ENCODE measurements at regions not wholly inside any gene's neighbourhood (a gene's known extent, or its start where the extent isn't known, plus 50 kb on each side); places are given as distances from the start of the nearest gene placed in this dataset.
"Not testable (repeated sequence)": the region's sequence is repeated elsewhere in the genome, so short reads cannot be mapped to it uniquely, and the experiment has no call there.

DNA sequence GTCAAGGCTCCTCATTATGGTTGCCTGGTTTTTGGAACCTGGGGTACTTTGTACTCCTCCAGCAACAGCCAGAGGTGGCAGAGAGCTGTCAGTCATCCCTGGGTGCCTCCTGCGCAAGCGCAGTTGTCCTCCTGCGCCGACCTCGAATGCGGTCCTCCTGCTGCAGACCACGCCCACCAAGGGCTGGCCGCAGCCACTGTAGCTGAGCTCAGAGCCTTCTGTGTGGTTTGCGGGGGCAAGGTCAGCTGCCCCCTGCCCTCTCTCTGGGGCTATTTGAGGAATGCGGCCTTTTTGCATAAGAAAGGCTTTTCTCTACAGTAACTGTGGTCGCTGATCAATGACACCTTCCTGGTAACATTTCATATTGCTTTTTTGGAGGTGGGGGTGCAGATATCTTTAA, 131.3 kb upstream of the SNRPN start:
- FAIRE-seq: no peak
- TF ChIP-seq, protein P1, sequence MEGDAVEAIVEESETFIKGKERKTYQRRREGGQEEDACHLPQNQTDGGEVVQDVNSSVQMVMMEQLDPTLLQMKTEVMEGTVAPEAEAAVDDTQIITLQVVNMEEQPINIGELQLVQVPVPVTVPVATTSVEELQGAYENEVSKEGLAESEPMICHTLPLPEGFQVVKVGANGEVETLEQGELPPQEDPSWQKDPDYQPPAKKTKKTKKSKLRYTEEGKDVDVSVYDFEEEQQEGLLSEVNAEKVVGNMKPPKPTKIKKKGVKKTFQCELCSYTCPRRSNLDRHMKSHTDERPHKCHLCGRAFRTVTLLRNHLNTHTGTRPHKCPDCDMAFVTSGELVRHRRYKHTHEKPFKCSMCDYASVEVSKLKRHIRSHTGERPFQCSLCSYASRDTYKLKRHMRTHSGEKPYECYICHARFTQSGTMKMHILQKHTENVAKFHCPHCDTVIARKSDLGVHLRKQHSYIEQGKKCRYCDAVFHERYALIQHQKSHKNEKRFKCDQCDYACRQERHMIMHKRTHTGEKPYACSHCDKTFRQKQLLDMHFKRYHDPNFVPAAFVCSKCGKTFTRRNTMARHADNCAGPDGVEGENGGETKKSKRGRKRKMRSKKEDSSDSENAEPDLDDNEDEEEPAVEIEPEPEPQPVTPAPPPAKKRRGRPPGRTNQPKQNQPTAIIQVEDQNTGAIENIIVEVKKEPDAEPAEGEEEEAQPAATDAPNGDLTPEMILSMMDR (IDR thresholded peaks at IDR 0.05; ENCODE audit: insufficient read depth, missing control alignments): no peak
- no peak for DNase-seq (ENCODE audit: insufficient read length, low spot score)

DNA sequence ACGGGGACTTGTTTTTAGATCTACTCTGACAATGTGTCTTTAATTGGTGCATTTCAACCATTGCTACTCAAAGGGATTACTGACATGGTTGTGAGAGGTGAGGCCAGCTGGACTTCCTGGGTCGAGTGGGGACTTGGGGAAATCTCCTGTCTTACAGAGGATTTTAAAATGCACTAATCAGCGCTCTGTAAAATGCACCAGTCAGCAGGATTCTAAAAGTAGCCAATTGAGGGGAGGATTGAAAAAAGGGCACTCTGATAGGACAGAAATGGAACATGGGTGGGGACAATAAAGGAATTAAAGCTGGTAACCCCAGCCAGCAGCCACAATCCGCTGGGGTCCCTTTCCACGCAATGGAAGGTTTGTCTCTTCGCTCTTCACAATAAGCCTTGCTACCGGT, 122.5 kb upstream of the SNRPN start:
- TF ChIP-seq, protein P1 (IDR thresholded peaks at IDR 0.05; ENCODE audit: insufficient read depth, missing control alignments): no peak
- DNase-seq (ENCODE audit: insufficient read length, low spot score) (no peak), FAIRE-seq (no peak)

DNA sequence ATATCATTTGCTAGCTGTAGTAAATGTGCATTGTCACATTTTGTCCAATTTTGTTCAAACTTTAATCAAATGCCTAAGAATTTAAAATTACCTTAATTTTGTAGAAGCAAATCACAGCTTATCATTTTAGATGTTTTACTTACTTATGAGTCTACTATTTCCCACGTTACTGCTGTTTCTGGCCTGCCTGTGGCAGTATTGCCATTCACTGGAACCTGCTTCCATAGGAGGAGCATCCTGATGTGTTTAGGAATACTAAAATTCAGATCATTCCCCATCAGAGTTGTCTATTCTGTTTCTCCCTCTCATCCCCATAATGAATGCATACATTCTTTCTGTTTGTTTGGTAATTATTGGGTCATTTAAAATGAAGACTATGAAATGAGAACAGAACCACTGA, 119.5 kb upstream of the SNRPN start:
- FAIRE-seq (no peak), DNase-seq (ENCODE audit: insufficient read length, low spot score) (no peak)
- TF ChIP-seq, protein P1 (IDR thresholded peaks at IDR 0.05; ENCODE audit: insufficient read depth, missing control alignments): no peak

DNA sequence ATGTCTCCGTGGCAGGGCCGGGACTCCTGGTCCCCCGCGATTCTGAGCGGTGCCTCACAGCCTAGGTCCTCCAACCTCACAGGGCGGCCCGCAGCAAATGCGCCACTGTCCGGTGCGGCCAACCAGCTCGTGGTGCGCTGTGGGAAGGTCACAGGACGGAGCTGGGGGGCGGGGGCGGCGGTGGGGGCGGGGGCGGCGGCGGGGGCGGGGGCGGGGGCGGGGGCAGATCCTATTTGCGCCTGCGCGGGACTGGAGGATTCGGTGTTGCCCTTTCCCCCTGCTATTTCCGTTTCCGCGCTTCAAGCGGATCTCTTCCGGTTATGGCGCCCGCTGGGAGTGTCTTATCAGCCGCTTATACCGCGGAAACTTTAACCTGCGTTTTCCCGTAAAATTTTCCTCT, 106.7 kb upstream of the SNRPN start:
- FAIRE-seq (no peak), DNase-seq (ENCODE audit: insufficient read length, low spot score) (no peak)
- TF ChIP-seq, protein P1 (IDR thresholded peaks at IDR 0.05; ENCODE audit: insufficient read depth, missing control alignments): no peak

DNA sequence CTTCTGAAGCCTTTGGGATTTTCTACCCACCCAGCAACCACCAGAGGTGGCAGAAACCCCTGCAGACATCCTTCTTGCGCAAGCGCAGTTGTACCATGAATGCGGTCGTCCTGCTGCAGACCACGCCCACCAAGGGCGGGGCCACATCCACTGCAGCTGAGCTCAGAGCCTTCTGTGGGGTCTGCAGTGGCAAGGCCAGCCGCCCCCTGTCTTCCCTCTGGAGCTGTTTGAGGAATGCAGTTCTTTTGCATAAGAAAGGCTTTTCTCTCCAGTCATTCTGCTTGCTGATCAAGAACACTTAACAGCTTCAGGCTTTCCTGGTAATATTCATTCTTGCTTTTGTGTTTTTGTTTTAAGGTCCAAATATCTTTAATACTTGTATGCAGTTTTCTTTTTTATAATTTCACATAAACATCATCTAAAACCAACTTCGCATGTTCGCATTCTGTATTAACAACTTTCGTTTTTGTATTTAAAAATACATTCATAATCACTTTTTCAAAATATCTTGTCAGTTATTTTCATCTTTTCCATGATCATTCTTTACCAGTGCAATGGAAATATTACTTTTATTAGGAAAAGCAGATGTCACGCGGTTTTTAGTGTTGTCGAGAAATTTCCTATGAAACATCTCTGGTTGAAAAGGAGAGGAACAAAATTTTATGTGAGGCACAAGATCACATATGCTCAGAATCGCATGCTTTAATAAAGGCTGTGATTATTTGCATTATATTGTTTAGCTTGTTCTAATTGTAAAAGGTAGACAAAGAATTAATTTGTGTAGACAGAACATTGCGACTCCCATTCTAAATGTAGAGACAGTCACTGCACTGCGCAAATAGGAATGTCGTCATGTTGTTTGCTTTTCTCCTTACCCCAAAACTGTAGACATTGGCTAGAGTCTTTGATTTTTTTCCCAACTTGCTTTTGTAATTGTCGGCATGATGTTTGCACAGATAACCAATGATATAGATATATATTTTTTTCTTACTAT, 98.1 kb upstream of the SNRPN start:
- DNase-seq (ENCODE audit: insufficient read length, low spot score): no peak
- TF ChIP-seq, protein P1 (IDR thresholded peaks at IDR 0.05; ENCODE audit: insufficient read depth, missing control alignments): no peak
- FAIRE-seq: no peak

DNA sequence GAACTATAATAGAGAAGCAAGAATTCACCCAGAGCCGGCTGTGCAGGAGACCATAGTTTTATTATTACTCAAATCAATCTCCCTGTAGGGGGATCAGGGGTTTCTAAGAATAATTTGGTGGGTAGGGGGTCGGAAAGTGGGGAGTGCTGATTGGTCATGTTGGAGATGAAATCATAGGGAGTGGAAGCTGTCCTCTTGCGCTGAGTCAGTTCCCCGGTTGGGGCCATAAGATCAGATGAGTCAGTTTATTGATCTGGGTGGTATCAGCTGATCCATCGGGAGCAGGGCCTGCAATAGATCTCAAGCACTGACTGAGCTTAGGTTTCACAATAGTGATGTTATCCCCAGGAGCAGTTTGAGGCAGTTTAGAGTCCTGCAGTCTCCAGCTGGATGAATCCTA, 97.0 kb upstream of the SNRPN start:
- no peak for DNase-seq (ENCODE audit: insufficient read length, low spot score)
- TF ChIP-seq, protein P1 (IDR thresholded peaks at IDR 0.05; ENCODE audit: insufficient read depth, missing control alignments): no peak
- no peak for FAIRE-seq

DNA sequence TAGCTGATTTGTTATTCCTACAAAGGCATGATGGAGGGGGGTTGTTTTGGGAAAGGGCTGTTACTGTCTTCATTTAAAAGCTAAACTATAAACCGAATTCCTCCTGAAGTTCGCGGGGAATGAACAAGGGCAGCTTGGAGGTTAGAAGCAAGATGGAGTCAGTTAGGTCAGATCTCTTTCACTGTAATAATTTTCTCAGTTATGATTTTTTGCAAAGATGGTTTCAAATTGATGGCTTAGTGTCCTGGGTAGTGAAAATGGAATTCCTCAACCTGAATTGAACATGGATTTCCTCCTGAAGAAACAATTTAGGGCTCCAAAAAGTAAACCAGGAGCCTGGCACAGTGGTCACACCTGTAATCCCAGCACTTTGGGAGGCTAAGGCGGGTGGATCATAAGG, 96.6 kb upstream of the SNRPN start:
- not testable (repeated sequence) for FAIRE-seq

More for the DNA sequence above, 96.6 kb upstream of the SNRPN start:
- not testable (repeated sequence) for DNase-seq (ENCODE audit: insufficient read length, low spot score)
